Effector memory CD4-positive, alpha-beta T cell (primary cell): ENCODE measurements at regions not wholly inside any gene's neighbourhood (a gene's known extent, or its start where the extent isn't known, plus 50 kb on each side); places are given as distances from the start of the nearest gene placed in this dataset.

Source experiments
- DNase-seq, 3 donors: peaks; one replicate each; pipeline ENCODE4 v3.0.0-alpha.2; 2020
- H3K27ac ChIP-seq: 2 replicates; pipeline ENCODE4 v1.7.0; 2013; ENCODE audit warnings: mild to moderate bottlenecking, low read length, moderate library complexity; ENCODE audit not compliant: insufficient read depth, poor library complexity, severe bottlenecking
- H3K27me3 ChIP-seq: replicated peaks from 2 replicates; pipeline ENCODE4 v1.7.0; 2013; ENCODE audit warnings: mild to moderate bottlenecking, low read length; ENCODE audit not compliant: insufficient read depth, control insufficient read depth, poor library complexity, severe bottlenecking
- H3K36me3 ChIP-seq: 2 replicates; pipeline ENCODE4 v1.7.0; 2013; ENCODE audit warnings: mild to moderate bottlenecking, low read length, moderate library complexity; ENCODE audit not compliant: control insufficient read depth, insufficient read depth
- H3K4me1 ChIP-seq: 2 replicates; pipeline ENCODE4 v1.7.0; 2013; ENCODE audit warnings: low read length, mild to moderate bottlenecking; ENCODE audit not compliant: control insufficient read depth, insufficient read depth, poor library complexity, severe bottlenecking
- H3K4me3 ChIP-seq: 2 replicates; pipeline ENCODE4 v1.7.0; 2013; ENCODE audit warnings: low read length, low read depth, mild to moderate bottlenecking; ENCODE audit not compliant: insufficient read depth, poor library complexity, severe bottlenecking
- H3K9me3 ChIP-seq: 2 replicates; pipeline ENCODE4 v1.7.0; 2013; ENCODE audit warnings: mild to moderate bottlenecking, low read length, moderate library complexity; ENCODE audit not compliant: control insufficient read depth

- no peaks in the 10 kb centered on the region for H3K4me1 ChIP-seq
- H3K27ac ChIP-seq, result no peak overlapping the region
- H3K4me3 ChIP-seq, result no peak overlapping the region
- H3K36me3 ChIP-seq, result no peaks in the 10 kb centered on the region
- no peaks in the 10 kb centered on the region for H3K9me3 ChIP-seq
- no peaks in the 10 kb centered on the region for H3K27me3 ChIP-seq
- no peak for DNase-seq
Measured at GRCh38 chr10:113431398-113432160, 121.3 kb upstream of the HABP2 start.

GRCh38 chr10:113433711-113434110 is 119.1 kb upstream of the HABP2 start:
- no peaks in the 10 kb centered on the region for H3K4me1 ChIP-seq
- H3K27me3 ChIP-seq, result no peaks in the 10 kb centered on the region
- DNase-seq, result no peak
- H3K27ac ChIP-seq, result no peak overlapping the region
- no peaks in the 10 kb centered on the region for H3K36me3 ChIP-seq
- no peaks in the 10 kb centered on the region for H3K9me3 ChIP-seq
- H3K4me3 ChIP-seq, result no peak overlapping the region

- H3K9me3 ChIP-seq, result no peaks in the 10 kb centered on the region
- no peak overlapping the region for H3K4me3 ChIP-seq
- H3K4me1 ChIP-seq, result no peaks in the 10 kb centered on the region
- H3K27me3 ChIP-seq, result no peaks in the 10 kb centered on the region
- H3K36me3 ChIP-seq, result no peaks in the 10 kb centered on the region
- no peak overlapping the region for H3K27ac ChIP-seq
- DNase-seq, result no peak
Measured at GRCh38 chr10:113434315-113434714, 118.5 kb upstream of the HABP2 start.

GRCh38 chr10:113434950-113435349 is 117.9 kb upstream of the HABP2 start:
- DNase-seq, result no peak
- Histone ChIP-seq H3K36me3 (no peaks in the 10 kb centered on the region), H3K4me3 (no peak overlapping the region), H3K4me1 (no peaks in the 10 kb centered on the region), H3K27ac (no peak overlapping the region), H3K9me3 (no peaks in the 10 kb centered on the region), H3K27me3 (no peaks in the 10 kb centered on the region)

- no peak for DNase-seq
- Histone ChIP-seq H3K4me1 (no peaks in the 10 kb centered on the region), H3K36me3 (no peaks in the 10 kb centered on the region), H3K27me3 (no peaks in the 10 kb centered on the region), H3K27ac (no peak overlapping the region), H3K4me3 (no peak overlapping the region), H3K9me3 (no peaks in the 10 kb centered on the region)
Measured at GRCh38 chr10:113435881-113436280, 117.0 kb upstream of the HABP2 start.

DNA sequence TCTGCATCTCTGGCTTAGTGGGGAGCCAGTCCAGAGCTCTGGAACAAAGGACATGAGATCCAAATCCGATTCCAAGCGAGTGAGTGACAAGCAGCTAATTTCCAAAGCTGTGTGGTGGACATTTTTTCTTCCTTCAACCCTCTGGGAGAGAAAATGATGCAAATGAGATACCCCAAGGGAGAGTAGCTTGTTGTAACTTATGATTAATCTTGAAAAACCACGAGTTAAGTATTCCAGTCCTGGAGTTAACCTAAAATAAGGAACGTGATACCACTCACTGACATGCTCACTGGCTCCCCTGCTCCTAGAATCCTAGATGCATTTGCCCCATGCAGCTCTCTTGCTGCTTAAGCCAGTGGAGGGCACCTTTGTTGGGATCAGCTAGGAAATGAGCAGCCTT is 116.0 kb upstream of the HABP2 start:
- Histone ChIP-seq H3K9me3 (no peaks in the 10 kb centered on the region), H3K4me1 (no peaks in the 10 kb centered on the region), H3K4me3 (no peak overlapping the region), H3K27me3 (no peaks in the 10 kb centered on the region), H3K36me3 (no peaks in the 10 kb centered on the region), H3K27ac (no peak overlapping the region)
- no peak for DNase-seq

GRCh38 chr10:113438652-113439051 is 114.2 kb upstream of the HABP2 start:
- Histone ChIP-seq H3K27ac (no peak overlapping the region), H3K27me3 (no peaks in the 10 kb centered on the region), H3K36me3 (no peaks in the 10 kb centered on the region), H3K4me3 (no peak overlapping the region), H3K9me3 (no peaks in the 10 kb centered on the region), H3K4me1 (no peaks in the 10 kb centered on the region)
- no peak for DNase-seq

- Histone ChIP-seq H3K4me1 (no peaks in the 10 kb centered on the region), H3K4me3 (no peak overlapping the region), H3K36me3 (no peaks in the 10 kb centered on the region), H3K9me3 (no peaks in the 10 kb centered on the region), H3K27me3 (no peaks in the 10 kb centered on the region), H3K27ac (no peak overlapping the region)
- DNase-seq, result no peak
Measured at GRCh38 chr10:113441220-113441619, 111.6 kb upstream of the HABP2 start.

GRCh38 chr10:113441686-113442270 is 111.1 kb upstream of the HABP2 start:
- H3K9me3 ChIP-seq, result no peaks in the 10 kb centered on the region
- H3K4me1 ChIP-seq, result no peaks in the 10 kb centered on the region
- H3K4me3 ChIP-seq, result no peak overlapping the region
- no peaks in the 10 kb centered on the region for H3K27me3 ChIP-seq
- DNase-seq, result no peak
- no peaks in the 10 kb centered on the region for H3K36me3 ChIP-seq
- no peak overlapping the region for H3K27ac ChIP-seq

DNA sequence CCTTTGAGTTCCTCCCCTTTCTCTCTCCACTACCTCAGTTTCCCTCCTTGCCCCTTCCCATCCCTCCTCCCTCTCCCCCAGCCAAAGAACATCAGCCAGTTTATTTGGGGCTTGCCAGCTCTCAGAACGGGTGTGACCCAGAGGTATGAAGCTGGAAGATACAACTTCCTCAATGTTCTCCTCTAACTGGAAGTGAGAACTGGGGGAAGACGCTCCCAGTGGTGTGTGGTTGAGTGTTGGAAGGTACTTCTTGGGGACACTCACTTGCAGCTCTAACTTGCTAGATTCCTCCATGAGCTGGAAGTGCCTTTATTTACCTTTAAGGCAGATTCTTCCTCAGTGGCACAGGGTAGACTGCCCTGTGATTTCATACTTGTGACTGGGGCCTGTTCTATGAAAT is 110.5 kb upstream of the HABP2 start:
- DNase-seq, result no peak

More for the DNA sequence above, 110.5 kb upstream of the HABP2 start:
- Histone ChIP-seq H3K4me1 (no peaks in the 10 kb centered on the region), H3K27me3 (no peaks in the 10 kb centered on the region), H3K36me3 (no peaks in the 10 kb centered on the region), H3K4me3 (no peak overlapping the region), H3K27ac (no peak overlapping the region), H3K9me3 (no peaks in the 10 kb centered on the region)
